Breast epithelium (tissue), 4 donors: ENCODE measurements at regions not wholly inside any gene's neighbourhood (a gene's known extent, or its start where the extent isn't known, plus 50 kb on each side); places are given as distances from the start of the nearest gene placed in this dataset.

ENCODE experiments used
- DNase-seq, 2 donors: peaks; one replicate each; pipeline ENCODE4 v3.0.0-alpha.2; 2019; ENCODE audit warnings: low spot score in 2 of 2
- H3K27ac ChIP-seq, 2 donors: fragments of 200-600 bp; sonication (generic) in 1 of 2; one replicate each; pipeline ENCODE4 v1.5.1; 2016 to 2019; ENCODE audit warnings: mild to moderate bottlenecking in 1 of 2
- H3K27me3 ChIP-seq, 2 donors: fragments of 200-600 bp; sonication (generic) in 1 of 2; one replicate each; pipeline versions ENCODE4 v1.5.1 to v1.6.0; 2017 to 2019; ENCODE audit warnings: control low read depth in 1 of 2, mild to moderate bottlenecking in 1 of 2
- H3K36me3 ChIP-seq: fragments of 200-600 bp; one replicate; pipeline ENCODE4 v1.5.1; 2019
- H3K4me1 ChIP-seq, 2 donors: fragments of 200-600 bp; sonication (generic); one replicate each; pipeline ENCODE4 v1.5.1; 2016 to 2019; ENCODE audit warnings: control low read depth in 1 of 2
- H3K4me3 ChIP-seq, 3 donors: fragments of 200-600 bp; sonication (generic); 1 replicate in 2 of 3; 2 replicates in 1 of 3; pipeline ENCODE4 v1.5.1; 2016 to 2019; ENCODE audit warnings: mild to moderate bottlenecking in 3 of 3, moderate library complexity in 2 of 3
- H3K9me3 ChIP-seq, 2 donors: fragments of 200-600 bp; sonication (generic) in 1 of 2; one replicate each; pipeline ENCODE4 v1.5.1; 2016 to 2019; ENCODE audit warnings: control low read depth in 1 of 2
- CTCF ChIP-seq, 3 donors: fragments of 450-650 bp; IDR thresholded peaks; one replicate each; pipeline ENCODE4 v1.5.1; 2016 to 2017; ENCODE audit warnings: antibody characterized with exemption in 3 of 3, mild to moderate bottlenecking in 3 of 3, moderate library complexity in 3 of 3
- POLR2A ChIP-seq: fragments of 450-650 bp; IDR thresholded peaks from one replicate; pipeline ENCODE4 v1.6.1; 2016; ENCODE audit warnings: antibody characterized with exemption, mild to moderate bottlenecking, moderate library complexity
- POLR2AphosphoS5 ChIP-seq, 3 donors: sonication (generic); formaldehyde crosslinking; IDR thresholded peaks; one replicate each; pipeline ENCODE4 v1.6.1; 2017; ENCODE audit warnings: antibody characterized with exemption in 3 of 3
- intact Hi-C: fragments of 100-400 bp; cut with DNase I; formaldehyde crosslinking; loops from one replicate; pipeline ENCODE4 v1.15.1; 2023; ENCODE audit warnings: low total_unique reads

- no peaks in the 10 kb centered on the region for H3K27me3 ChIP-seq
- intact Hi-C loops: no loop called here
- H3K4me3 ChIP-seq: no peak overlapping the region
- H3K4me1 ChIP-seq: no peaks in the 10 kb centered on the region
- TF ChIP-seq POLR2AphosphoS5 (IDR thresholded peaks at IDR 0.05): no peak
- no peaks in the 10 kb centered on the region for H3K9me3 ChIP-seq
- H3K27ac ChIP-seq: no peak overlapping the region
- no peak for DNase-seq
- H3K36me3 ChIP-seq: no peaks in the 10 kb centered on the region
Measured at GRCh38 chr9:2448193-2448738, 173.3 kb upstream of the VLDLR start.

GRCh38 chr9:2453106-2453505 is 168.5 kb upstream of the VLDLR start:
- Histone ChIP-seq H3K4me3 (no peak overlapping the region), H3K27me3 (no peaks in the 10 kb centered on the region), H3K36me3 (no peaks in the 10 kb centered on the region), H3K4me1 (no peaks in the 10 kb centered on the region), H3K9me3 (no peaks in the 10 kb centered on the region), H3K27ac (no peak overlapping the region)
- intact Hi-C loops: no loop called here
- DNase-seq: no peak
- TF ChIP-seq POLR2A (no peak), POLR2AphosphoS5 (IDR thresholded peaks at IDR 0.05) (no peak), CTCF (IDR thresholded peaks at IDR 0.05) (no peak)

DNA sequence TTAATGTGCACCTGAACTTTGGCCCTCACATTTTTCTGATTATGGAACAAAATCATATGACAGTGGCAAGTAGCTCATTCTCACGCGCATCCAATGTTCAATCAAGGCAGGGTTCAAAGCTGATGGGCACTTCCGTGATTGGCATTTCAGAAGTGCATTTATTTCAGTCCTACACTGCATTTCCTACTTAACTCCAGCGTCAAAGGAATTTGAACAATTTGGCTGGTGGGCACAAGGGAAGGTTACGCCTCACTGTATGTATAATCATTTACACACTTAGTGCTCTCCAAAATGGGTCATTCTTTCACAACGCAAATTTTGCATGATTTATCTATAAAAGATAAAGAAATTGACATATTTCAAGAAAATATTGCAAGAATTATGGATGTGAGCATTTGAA is 167.9 kb upstream of the VLDLR start:
- Histone ChIP-seq H3K4me3 (no peak overlapping the region), H3K27me3 (no peaks in the 10 kb centered on the region), H3K9me3 (no peaks in the 10 kb centered on the region), H3K27ac (no peak overlapping the region), H3K4me1 (no peaks in the 10 kb centered on the region), H3K36me3 (no peaks in the 10 kb centered on the region)
- intact Hi-C loops: no loop called here
- TF ChIP-seq POLR2AphosphoS5 (IDR thresholded peaks at IDR 0.05) (no peak), CTCF (IDR thresholded peaks at IDR 0.05) (no peak), POLR2A (no peak)
- no peak for DNase-seq

DNA sequence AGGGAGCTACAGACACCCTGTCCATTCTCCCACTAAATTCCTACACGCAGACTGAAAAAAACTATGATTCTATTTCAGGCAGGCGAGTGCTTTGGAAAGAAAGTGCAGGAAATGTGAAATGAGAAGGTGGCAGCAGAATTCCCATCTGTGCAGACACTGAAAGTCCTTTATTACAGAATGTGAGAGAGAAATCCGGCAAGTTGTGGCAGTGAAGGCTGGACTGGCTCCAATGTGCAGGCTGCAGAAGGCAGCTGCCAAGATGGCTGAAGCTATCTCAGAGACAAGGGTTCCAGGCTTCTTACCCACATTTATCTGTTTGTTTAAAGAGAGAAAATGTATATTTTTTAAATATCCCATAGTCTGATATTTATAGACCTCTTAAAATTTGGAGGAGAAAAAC is 161.8 kb upstream of the VLDLR start:
- no peaks in the 10 kb centered on the region for H3K4me1 ChIP-seq
- H3K9me3 ChIP-seq: no peaks in the 10 kb centered on the region
- no peak for DNase-seq
- no peaks in the 10 kb centered on the region for H3K36me3 ChIP-seq
- H3K27ac ChIP-seq: no peak overlapping the region
- intact Hi-C loops: no loop called here
- no peak overlapping the region for H3K4me3 ChIP-seq
- TF ChIP-seq POLR2AphosphoS5 (IDR thresholded peaks at IDR 0.05) (no peak), POLR2A (no peak)
- no peaks in the 10 kb centered on the region for H3K27me3 ChIP-seq

DNA sequence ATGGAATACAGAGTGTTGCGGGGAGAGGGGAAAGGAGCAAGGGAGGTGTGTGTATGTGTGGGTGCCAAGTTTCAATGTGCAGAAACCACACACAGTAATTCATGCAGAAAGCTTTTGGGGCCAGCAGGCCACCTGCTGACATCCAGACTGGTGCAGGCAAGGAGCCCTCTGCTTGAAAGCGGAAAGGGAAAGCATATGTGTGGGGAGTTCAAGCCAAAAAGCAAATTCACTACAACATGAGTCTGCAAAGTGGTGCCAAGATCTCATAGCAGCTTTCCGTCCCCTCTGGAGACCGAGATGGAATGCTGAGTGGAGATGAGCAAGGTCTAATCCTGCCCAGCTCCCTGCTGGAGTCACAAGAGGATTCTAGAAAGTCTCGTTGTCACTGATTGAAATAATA is 159.7 kb upstream of the VLDLR start:
- Histone ChIP-seq H3K9me3 (no peaks in the 10 kb centered on the region), H3K36me3 (no peaks in the 10 kb centered on the region), H3K4me1 (no peaks in the 10 kb centered on the region), H3K4me3 (no peak overlapping the region), H3K27me3 (no peaks in the 10 kb centered on the region), H3K27ac (no peak overlapping the region)
- intact Hi-C loops: no loop called here
- DNase-seq: no peak
- TF ChIP-seq POLR2A: no peak
- TF ChIP-seq POLR2AphosphoS5 (IDR thresholded peaks at IDR 0.05): no peak
- no peak for TF ChIP-seq CTCF (IDR thresholded peaks at IDR 0.05)

DNA sequence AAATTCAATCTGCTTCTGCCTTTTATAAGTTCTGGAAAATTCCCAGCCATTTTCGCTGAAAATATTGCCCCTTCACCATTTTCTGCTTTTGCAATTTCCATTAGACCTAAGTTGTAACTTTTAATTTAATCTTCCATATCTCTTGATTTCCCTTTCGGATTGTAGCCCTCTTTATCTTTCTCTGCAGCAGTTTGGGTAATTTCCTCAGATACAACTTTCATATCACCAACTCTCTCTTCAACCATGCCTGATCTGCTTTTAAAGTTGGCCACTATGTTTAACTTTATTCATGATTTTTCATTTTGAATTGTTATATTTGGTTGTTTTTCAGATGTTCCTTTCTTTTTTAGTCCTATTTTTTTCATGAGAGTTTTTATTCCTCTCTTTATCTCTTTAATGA is 157.0 kb upstream of the VLDLR start:
- intact Hi-C loops: no loop called here
- H3K27ac ChIP-seq: no peak overlapping the region
- no peaks in the 10 kb centered on the region for H3K36me3 ChIP-seq
- H3K4me3 ChIP-seq: no peak overlapping the region
- no peak for TF ChIP-seq POLR2A
- no peak for TF ChIP-seq CTCF (IDR thresholded peaks at IDR 0.05)
- no peak for TF ChIP-seq POLR2AphosphoS5 (IDR thresholded peaks at IDR 0.05)
- H3K27me3 ChIP-seq: no peaks in the 10 kb centered on the region
- DNase-seq: no peak
- no peaks in the 10 kb centered on the region for H3K9me3 ChIP-seq
- H3K4me1 ChIP-seq: no peaks in the 10 kb centered on the region
